ENCODE measurements at regions not wholly inside any gene's neighbourhood (a gene's known extent, or its start where the extent isn't known, plus 50 kb on each side); places are given as distances from the start of the nearest gene placed in this dataset.

- no peaks in the 10 kb centered on the region for H3F3A ChIP-seq (ENCODE audit: insufficient read depth, low read length)
- no peaks in the 10 kb centered on the region for H3K36me3 ChIP-seq (replicated peaks; ENCODE audit: insufficient read depth, low read length)
- H3K9me2 ChIP-seq (replicated peaks; ENCODE audit: insufficient read depth, low read length): no peaks in the 10 kb centered on the region
- TF ChIP-seq EZH2phosphoT487 (IDR thresholded peaks at IDR 0.05; ENCODE audit: low read length) (no peak), CTCF (IDR thresholded peaks at IDR 0.05; ENCODE audit: low read length) (no peak), EZH2 (optimal IDR thresholded peaks at IDR 0.05; ENCODE audit: low read depth, low read length) (no peak)
- H3K27ac ChIP-seq (ENCODE audit: low read length): no peak overlapping the region
- H2AFZ ChIP-seq (ENCODE audit: low read length): no peak overlapping the region
- H3K4me2 ChIP-seq (ENCODE audit: low read depth, low read length): no peak overlapping the region
- H3K4me3 ChIP-seq (ENCODE audit: low read length): no peak overlapping the region
- no peaks in the 10 kb centered on the region for H4K20me1 ChIP-seq (ENCODE audit: insufficient read depth, low read length)
- H3K9me3 ChIP-seq (replicated peaks; ENCODE audit: insufficient read depth, low read length): no peaks in the 10 kb centered on the region
- H3K27me3 ChIP-seq (replicated peaks; ENCODE audit: insufficient read depth, low read length): no peaks in the 10 kb centered on the region
- no peaks in the 10 kb centered on the region for H3K79me2 ChIP-seq (ENCODE audit: low read length)
- H3K9ac ChIP-seq (ENCODE audit: low read length): no peak overlapping the region
- no peak for DNase-seq
- H3K4me1 ChIP-seq (ENCODE audit: low read length): no peaks in the 10 kb centered on the region
Measured at GRCh38 chr2:66000901-66001300, 434.0 kb upstream of the MEIS1 start.

GRCh38 chr2:65999796-66000195 is 435.1 kb upstream of the MEIS1 start:
- no peaks in the 10 kb centered on the region for H3K4me1 ChIP-seq (ENCODE audit: low read length)
- no peaks in the 10 kb centered on the region for H3K9me3 ChIP-seq (replicated peaks; ENCODE audit: insufficient read depth, low read length)
- no peaks in the 10 kb centered on the region for H3F3A ChIP-seq (ENCODE audit: insufficient read depth, low read length)
- no peaks in the 10 kb centered on the region for H3K9me2 ChIP-seq (replicated peaks; ENCODE audit: insufficient read depth, low read length)
- H3K36me3 ChIP-seq (replicated peaks; ENCODE audit: insufficient read depth, low read length): no peaks in the 10 kb centered on the region
- no peaks in the 10 kb centered on the region for H3K27me3 ChIP-seq (replicated peaks; ENCODE audit: insufficient read depth, low read length)
- no peaks in the 10 kb centered on the region for H3K79me2 ChIP-seq (ENCODE audit: low read length)
- no peak overlapping the region for H2AFZ ChIP-seq (ENCODE audit: low read length)
- no peak overlapping the region for H3K4me3 ChIP-seq (ENCODE audit: low read length)
- no peak for DNase-seq
- no peak overlapping the region for H3K4me2 ChIP-seq (ENCODE audit: low read depth, low read length)
- H3K9ac ChIP-seq (ENCODE audit: low read length): no peak overlapping the region
- no peak overlapping the region for H3K27ac ChIP-seq (ENCODE audit: low read length)
- TF ChIP-seq CTCF (IDR thresholded peaks at IDR 0.05; ENCODE audit: low read length) (peak; percentile 25), EZH2phosphoT487 (IDR thresholded peaks at IDR 0.05; ENCODE audit: low read length) (no peak), EZH2 (optimal IDR thresholded peaks at IDR 0.05; ENCODE audit: low read depth, low read length) (no peak)
- no peaks in the 10 kb centered on the region for H4K20me1 ChIP-seq (ENCODE audit: insufficient read depth, low read length)

- Histone ChIP-seq H3K4me3 (ENCODE audit: low read length) (no peak overlapping the region), H3F3A (ENCODE audit: insufficient read depth, low read length) (no peaks in the 10 kb centered on the region), H4K20me1 (ENCODE audit: insufficient read depth, low read length) (no peaks in the 10 kb centered on the region), H3K9ac (ENCODE audit: low read length) (no peak overlapping the region), H3K4me2 (ENCODE audit: low read depth, low read length) (no peak overlapping the region), H3K79me2 (ENCODE audit: low read length) (no peaks in the 10 kb centered on the region), H3K27me3 (replicated peaks; ENCODE audit: insufficient read depth, low read length) (no peaks in the 10 kb centered on the region), H3K9me2 (replicated peaks; ENCODE audit: insufficient read depth, low read length) (no peaks in the 10 kb centered on the region), H3K4me1 (ENCODE audit: low read length) (no peaks in the 10 kb centered on the region), H3K36me3 (replicated peaks; ENCODE audit: insufficient read depth, low read length) (no peaks in the 10 kb centered on the region), H3K9me3 (replicated peaks; ENCODE audit: insufficient read depth, low read length) (no peaks in the 10 kb centered on the region), H2AFZ (ENCODE audit: low read length) (no peak overlapping the region), H3K27ac (ENCODE audit: low read length) (no peak overlapping the region)
- TF ChIP-seq EZH2 (optimal IDR thresholded peaks at IDR 0.05; ENCODE audit: low read depth, low read length): no peak
- TF ChIP-seq EZH2phosphoT487 (IDR thresholded peaks at IDR 0.05; ENCODE audit: low read length): no peak
- no peak for DNase-seq
Measured at GRCh38 chr2:65999103-65999502, 435.8 kb upstream of the MEIS1 start.

- peak overlapping the region; percentile 2; the same call in 1 of the 2 replicates for H3K4me2 ChIP-seq (ENCODE audit: low read depth, low read length)
- H4K20me1 ChIP-seq (ENCODE audit: insufficient read depth, low read length): no peaks in the 10 kb centered on the region
- TF ChIP-seq EZH2phosphoT487 (IDR thresholded peaks at IDR 0.05; ENCODE audit: low read length) (no peak), CTCF (IDR thresholded peaks at IDR 0.05; ENCODE audit: low read length) (no peak), EZH2 (optimal IDR thresholded peaks at IDR 0.05; ENCODE audit: low read depth, low read length) (no peak)
- peak overlapping the region; percentile 51 for H2AFZ ChIP-seq (ENCODE audit: low read length)
- no peaks in the 10 kb centered on the region for H3K79me2 ChIP-seq (ENCODE audit: low read length)
- no peak overlapping the region for H3K9ac ChIP-seq (ENCODE audit: low read length)
- no peaks in the 10 kb centered on the region for H3F3A ChIP-seq (ENCODE audit: insufficient read depth, low read length)
- peak; percentile 55 for DNase-seq
- H3K27ac ChIP-seq (ENCODE audit: low read length): no peak overlapping the region
- no peaks in the 10 kb centered on the region for H3K36me3 ChIP-seq (replicated peaks; ENCODE audit: insufficient read depth, low read length)
- H3K4me3 ChIP-seq (ENCODE audit: low read length): no peak overlapping the region
- no peaks in the 10 kb centered on the region for H3K9me2 ChIP-seq (replicated peaks; ENCODE audit: insufficient read depth, low read length)
- H3K4me1 ChIP-seq (ENCODE audit: low read length): no peaks in the 10 kb centered on the region
- no peaks in the 10 kb centered on the region for H3K27me3 ChIP-seq (replicated peaks; ENCODE audit: insufficient read depth, low read length)
- H3K9me3 ChIP-seq (replicated peaks; ENCODE audit: insufficient read depth, low read length): no peaks in the 10 kb centered on the region
Measured at GRCh38 chr2:65997961-65998360, 437.0 kb upstream of the MEIS1 start.
